Left ventricle myocardium inferior (tissue), 1 donor: ENCODE measurements at regions not wholly inside any gene's neighbourhood (a gene's known extent, or its start where the extent isn't known, plus 50 kb on each side); places are given as distances from the start of the nearest gene placed in this dataset.

Source experiments
- DNase-seq: peaks from one replicate; pipeline ENCODE4 v3.0.0-alpha.2; 2020
- H3K27ac ChIP-seq: fragments of 200-600 bp; replicated peaks from 2 replicates; pipeline ENCODE4 v1.8.0; 2021
- H3K27me3 ChIP-seq: fragments of 200-600 bp; 2 replicates; pipeline ENCODE4 v1.8.0; 2021; ENCODE audit warnings: low read depth
- H3K36me3 ChIP-seq: fragments of 200-600 bp; 2 replicates; pipeline ENCODE4 v1.8.0; 2021
- H3K4me1 ChIP-seq: fragments of 200-600 bp; 2 replicates; pipeline ENCODE4 v1.8.0; 2021
- H3K4me3 ChIP-seq: fragments of 200-600 bp; 2 replicates; pipeline ENCODE4 v1.8.0; 2021; ENCODE audit warnings: mild to moderate bottlenecking, moderate library complexity
- H3K9me3 ChIP-seq: fragments of 200-600 bp; replicated peaks from 2 replicates; pipeline ENCODE4 v1.8.0; 2021
- CTCF ChIP-seq: fragments of 200-600 bp; IDR thresholded peaks from 2 replicates; pipeline ENCODE4 v1.8.0; 2021; ENCODE audit warnings: antibody characterized with exemption, mild to moderate bottlenecking, borderline replicate concordance
- intact Hi-C: fragments of 100-400 bp; cut with micrococcal nuclease; formaldehyde crosslinking; loops from one replicate; pipeline ENCODE4 v1.11.0; 2022
- donor health status: DM: no; HTN: yes; CAD: no; lungs with severe emphysema.

- intact Hi-C loops = no loop called here
Measured at GRCh38 chr7:24419511-24419910, 135.5 kb downstream of the NPY start.

GRCh38 chr7:24422441-24423010 lies 138.5 kb downstream of the NPY start:
- Histone ChIP-seq H3K36me3 (no peaks in the 10 kb centered on the region), H3K27me3 (no peaks in the 10 kb centered on the region), H3K9me3 (peaks cover 25% of the 10 kb centered on the region), H3K27ac (no peak overlapping the region), H3K4me1 (no peaks in the 10 kb centered on the region), H3K4me3 (no peak overlapping the region)
- intact Hi-C loops = no loop called here
- DNase-seq = no peak
- no peak for TF ChIP-seq CTCF

More at GRCh38 chr7:24419511-24419910, 135.5 kb downstream of the NPY start:
- DNase-seq = no peak
- no peaks in the 10 kb centered on the region for H3K4me1 ChIP-seq
- no peak for TF ChIP-seq CTCF
- H3K4me3 ChIP-seq = no peak overlapping the region
- peaks cover 5% of the 10 kb centered on the region for H3K27me3 ChIP-seq
- no peaks in the 10 kb centered on the region for H3K9me3 ChIP-seq
- no peak overlapping the region for H3K27ac ChIP-seq
- no peaks in the 10 kb centered on the region for H3K36me3 ChIP-seq

GRCh38 chr7:24425664-24426063 lies 141.7 kb downstream of the NPY start:
- no peak for TF ChIP-seq CTCF
- intact Hi-C loops = no loop called here

GRCh38 chr7:24427048-24427447 lies 143.1 kb downstream of the NPY start:
- DNase-seq = no peak
- Histone ChIP-seq H3K36me3 (no peaks in the 10 kb centered on the region), H3K27me3 (no peaks in the 10 kb centered on the region), H3K4me3 (no peak overlapping the region), H3K27ac (no peak overlapping the region), H3K9me3 (peaks cover 25% of the 10 kb centered on the region), H3K4me1 (no peaks in the 10 kb centered on the region)
- TF ChIP-seq CTCF = no peak
- intact Hi-C loops = no loop called here

More at GRCh38 chr7:24425664-24426063, 141.7 kb downstream of the NPY start:
- H3K4me1 ChIP-seq = no peaks in the 10 kb centered on the region
- H3K4me3 ChIP-seq = no peak overlapping the region
- no peak overlapping the region for H3K27ac ChIP-seq
- H3K36me3 ChIP-seq = no peaks in the 10 kb centered on the region
- no peak for DNase-seq
- H3K27me3 ChIP-seq = no peaks in the 10 kb centered on the region
- peaks cover 25% of the 10 kb centered on the region for H3K9me3 ChIP-seq

DNA sequence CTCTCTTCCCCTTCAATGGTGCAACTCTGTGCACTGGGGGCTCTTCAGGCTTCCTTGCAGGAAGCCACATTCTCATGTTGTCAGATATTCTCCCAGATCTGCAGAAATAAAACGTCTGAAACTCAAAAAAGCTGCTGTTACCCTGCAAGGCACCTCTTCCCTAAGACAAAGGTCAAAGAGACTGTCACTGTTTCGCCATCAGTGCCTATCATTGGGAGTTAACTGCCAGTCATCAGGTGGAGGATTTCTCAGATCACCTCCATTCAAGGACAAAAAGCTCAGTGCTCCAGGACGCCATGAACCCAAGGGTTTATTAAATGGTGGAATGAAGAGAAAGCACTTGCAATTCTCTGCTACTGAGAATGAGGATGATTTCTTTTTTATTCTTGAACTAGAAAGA lies 144.6 kb upstream of the PALS2 start:
- DNase-seq = no peak
- intact Hi-C loops = no loop called here

More for the DNA sequence above, 144.6 kb upstream of the PALS2 start:
- H3K4me1 ChIP-seq = no peaks in the 10 kb centered on the region
- H3K36me3 ChIP-seq = no peaks in the 10 kb centered on the region
- peaks cover 25% of the 10 kb centered on the region for H3K9me3 ChIP-seq
- no peak overlapping the region for H3K27ac ChIP-seq
- TF ChIP-seq CTCF = no peak
- H3K27me3 ChIP-seq = no peaks in the 10 kb centered on the region
- H3K4me3 ChIP-seq = no peak overlapping the region
